Panc1 (cell line): ENCODE measurements at regions not wholly inside any gene's neighbourhood (a gene's known extent, or its start where the extent isn't known, plus 50 kb on each side); places are given as distances from the start of the nearest gene placed in this dataset.

Experiments
- ATAC-seq: fragments of 200-7000 bp; cut with Tn5 transposase; 2 replicates; pipeline ENCODE4 v1.9.1; 2020; ENCODE audit warnings: mild to moderate bottlenecking, moderate library complexity
- BruUV-seq: library from RNA; stranded (reverse); fragments of 400-500 nt; replicated peaks from 2 replicates; lab custom pipeline; 2021; lab: Mats Ljungman, UMichigan
- CTCF ChIA-PET: fragments of 300-600 bp; sonication (Branson Sonifier 250); formaldehyde crosslinking; loops from one replicate; lab custom pipeline; 2022; ENCODE audit warnings: antibody characterized with exemption; lab: Charles Lee
- POLR2A ChIA-PET: fragments of 300-600 bp; sonication (Branson Sonifier 250); formaldehyde crosslinking; loops from one replicate; lab custom pipeline; 2022; ENCODE audit warnings: antibody characterized with exemption; lab: Charles Lee
- DNase-seq: peaks from one replicate; pipeline ENCODE4 v3.0.0-alpha.2; 2010; ENCODE audit warnings: low read depth, low spot score
- H3K27ac ChIP-seq: 2 replicates; pipeline ENCODE4 v1.5.1; 2011; ENCODE audit warnings: mild to moderate bottlenecking, low read length, inconsistent platforms
- H3K27me3 ChIP-seq: fragments of 200-500 bp; sonication (Bioruptor generic); 2 replicates; pipeline ENCODE4 v1.6.0; 2014; ENCODE audit warnings: low read length, inconsistent platforms; ENCODE audit not compliant: control insufficient read depth, insufficient read depth
- H3K36me3 ChIP-seq: fragments of 200-500 bp; sonication (Bioruptor generic); 2 replicates; pipeline ENCODE4 v1.5.1; 2014; ENCODE audit warnings: inconsistent platforms, mild to moderate bottlenecking, low read length, moderate library complexity; ENCODE audit not compliant: control insufficient read depth, insufficient read depth
- H3K4me1 ChIP-seq: 2 replicates; pipeline ENCODE4 v1.5.1; 2011; ENCODE audit warnings: inconsistent platforms, mild to moderate bottlenecking, low read length, moderate library complexity; ENCODE audit not compliant: control insufficient read depth, insufficient read depth
- H3K4me3 ChIP-seq, 2 experiments: 2 replicates each; pipeline ENCODE4 v1.5.1; 2011 to 2012; ENCODE audit warnings: low read depth in 2 of 2, low read length in 2 of 2, mild to moderate bottlenecking in 2 of 2, inconsistent platforms in 1 of 2, moderate library complexity in 1 of 2
- H3K9me3 ChIP-seq: fragments of 200-500 bp; sonication (Bioruptor generic); 2 replicates; pipeline ENCODE4 v1.5.1; 2014; ENCODE audit warnings: low read depth, mild to moderate bottlenecking, inconsistent platforms, low read length, moderate library complexity; ENCODE audit not compliant: control insufficient read depth, insufficient read depth
- POLR2AphosphoS5 ChIP-seq: IDR thresholded peaks from 2 replicates; pipeline ENCODE4 v1.6.1; 2012; ENCODE audit warnings: mild to moderate bottlenecking, low read depth, low read length, moderate library complexity
- REST ChIP-seq, 2 experiments: IDR thresholded peaks; 2 replicates each; pipeline ENCODE4 v1.6.1; 2011 to 2012; ENCODE audit warnings: low read depth in 2 of 2, control low read depth in 1 of 2, low read length in 1 of 2, mild to moderate bottlenecking in 1 of 2, moderate library complexity in 1 of 2; ENCODE audit not compliant: insufficient read depth in 1 of 2
- SIN3A ChIP-seq: IDR thresholded peaks from 2 replicates; pipeline ENCODE4 v1.6.1; 2012; ENCODE audit warnings: low read depth, mild to moderate bottlenecking, low read length, moderate library complexity, borderline replicate concordance; ENCODE audit not compliant: insufficient read depth
- TCF7L2 ChIP-seq: IDR thresholded peaks from 2 replicates; pipeline ENCODE4 v1.6.1; 2011; ENCODE audit warnings: mild to moderate bottlenecking, low read depth, low read length, inconsistent platforms
- in situ Hi-C: cut with HindIII; loops from 2 replicates; pipeline ENCODE4 v1.10.0; 2016; ENCODE audit warnings: low sequenced_read_pairs, low pct_unique_long_range_greater_than_20kb
- intact Hi-C: fragments of 100-400 bp; cut with micrococcal nuclease; formaldehyde crosslinking; loops from one replicate; pipeline ENCODE4 v1.10.0; 2022; ENCODE audit not compliant: unreplicated experiment
- TF ChIP-seq, protein P1 (sequence below): fragments of 450-650 bp; IDR thresholded peaks from 2 replicates; pipeline ENCODE4 v1.5.1; 2017; ENCODE audit warnings: mild to moderate bottlenecking

DNA sequence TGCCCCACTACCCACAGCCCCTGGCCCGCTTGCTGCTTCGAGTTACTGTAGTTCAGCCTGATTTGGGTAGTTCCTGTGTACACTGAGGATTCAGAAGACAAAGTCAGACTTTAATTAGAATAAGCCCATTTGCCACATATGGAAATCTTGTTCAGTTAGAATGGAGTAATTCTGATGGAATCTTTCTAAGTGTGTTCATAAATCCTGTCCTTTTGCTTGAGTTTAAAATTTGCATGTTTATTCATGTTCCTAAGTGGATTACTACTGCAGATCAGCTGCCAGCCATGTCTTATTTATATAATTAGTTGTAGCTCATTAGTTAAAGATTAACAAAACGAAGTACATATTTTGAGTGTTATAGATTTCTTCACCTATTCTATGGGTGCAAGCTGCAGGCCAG is 504.5 kb downstream of the PCNX1 start:
- Histone ChIP-seq H3K4me1 (no peaks in the 10 kb centered on the region), H3K27ac (no peak overlapping the region), H3K36me3 (no peaks in the 10 kb centered on the region), H3K4me3 (no peak overlapping the region), H3K9me3 (no peaks in the 10 kb centered on the region), H3K27me3 (no peaks in the 10 kb centered on the region)
- BruUV-seq, result no TSS peak
- ChIA-PET CTCF (no interaction called here), POLR2A (no interaction called here)
- no peak for DNase-seq
- in situ Hi-C loops (no loop called here), intact Hi-C loops (no loop called here)
- TF ChIP-seq SIN3A, result no peak
- TF ChIP-seq REST (IDR thresholded peaks at IDR 0.05; ENCODE audit: insufficient read depth in 1 of 2, low read depth in 2 of 2, low read length in 1 of 2), result no peak
- TF ChIP-seq, protein P1, sequence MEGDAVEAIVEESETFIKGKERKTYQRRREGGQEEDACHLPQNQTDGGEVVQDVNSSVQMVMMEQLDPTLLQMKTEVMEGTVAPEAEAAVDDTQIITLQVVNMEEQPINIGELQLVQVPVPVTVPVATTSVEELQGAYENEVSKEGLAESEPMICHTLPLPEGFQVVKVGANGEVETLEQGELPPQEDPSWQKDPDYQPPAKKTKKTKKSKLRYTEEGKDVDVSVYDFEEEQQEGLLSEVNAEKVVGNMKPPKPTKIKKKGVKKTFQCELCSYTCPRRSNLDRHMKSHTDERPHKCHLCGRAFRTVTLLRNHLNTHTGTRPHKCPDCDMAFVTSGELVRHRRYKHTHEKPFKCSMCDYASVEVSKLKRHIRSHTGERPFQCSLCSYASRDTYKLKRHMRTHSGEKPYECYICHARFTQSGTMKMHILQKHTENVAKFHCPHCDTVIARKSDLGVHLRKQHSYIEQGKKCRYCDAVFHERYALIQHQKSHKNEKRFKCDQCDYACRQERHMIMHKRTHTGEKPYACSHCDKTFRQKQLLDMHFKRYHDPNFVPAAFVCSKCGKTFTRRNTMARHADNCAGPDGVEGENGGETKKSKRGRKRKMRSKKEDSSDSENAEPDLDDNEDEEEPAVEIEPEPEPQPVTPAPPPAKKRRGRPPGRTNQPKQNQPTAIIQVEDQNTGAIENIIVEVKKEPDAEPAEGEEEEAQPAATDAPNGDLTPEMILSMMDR, result no peak
- ATAC-seq, result no peak

- in situ Hi-C loops (no loop called here), intact Hi-C loops (no loop called here)
- Histone ChIP-seq H3K4me3 (no peak overlapping the region), H3K36me3 (no peaks in the 10 kb centered on the region), H3K9me3 (no peaks in the 10 kb centered on the region), H3K27ac (no peak overlapping the region), H3K27me3 (no peaks in the 10 kb centered on the region), H3K4me1 (no peaks in the 10 kb centered on the region)
- no peak for DNase-seq
- TF ChIP-seq POLR2AphosphoS5, result no peak
- TF ChIP-seq TCF7L2, result no peak
- no peak for TF ChIP-seq SIN3A
- no peak for TF ChIP-seq REST (IDR thresholded peaks at IDR 0.05; ENCODE audit: insufficient read depth in 1 of 2, low read depth in 2 of 2, low read length in 1 of 2)
- TF ChIP-seq, protein P1, result no peak
- no TSS peak for BruUV-seq
- ChIA-PET CTCF (no interaction called here), POLR2A (no interaction called here)
- no peak for ATAC-seq
Measured at GRCh38 chr14:71414631-71415403, 507.6 kb downstream of the PCNX1 start.
